HG03432 (cell line): ENCODE measurements at regions not wholly inside any gene's neighbourhood (a gene's known extent, or its start where the extent isn't known, plus 50 kb on each side); places are given as distances from the start of the nearest gene placed in this dataset.

Source experiments
- ATAC-seq: cut with Tn5 transposase; IDR thresholded peaks from one replicate; pipeline ENCODE4 v1.9.1; 2021; ENCODE audit warnings: mild to moderate bottlenecking, moderate library complexity; ENCODE audit not compliant: unreplicated experiment

DNA sequence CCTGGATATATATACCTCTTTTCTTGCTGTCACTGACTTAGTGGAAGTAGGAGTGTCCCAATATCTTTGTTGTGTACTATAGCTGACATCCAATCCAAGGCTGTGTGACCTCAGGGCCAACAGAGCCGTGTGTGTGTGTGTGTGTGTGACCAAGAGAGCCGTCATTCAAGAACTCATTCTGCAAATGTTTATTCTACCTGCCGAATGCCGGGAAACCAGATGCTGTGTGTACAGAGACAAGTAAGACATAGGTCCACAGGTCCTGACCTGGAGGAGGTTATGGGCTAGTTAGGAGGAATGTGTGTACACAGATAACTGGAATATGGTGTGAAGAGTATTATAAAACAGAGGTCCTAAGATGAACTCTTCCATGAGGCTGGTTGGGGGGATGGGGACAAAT lies 190.0 kb downstream of the DHX35 start:
- ATAC-seq: no peak

DNA sequence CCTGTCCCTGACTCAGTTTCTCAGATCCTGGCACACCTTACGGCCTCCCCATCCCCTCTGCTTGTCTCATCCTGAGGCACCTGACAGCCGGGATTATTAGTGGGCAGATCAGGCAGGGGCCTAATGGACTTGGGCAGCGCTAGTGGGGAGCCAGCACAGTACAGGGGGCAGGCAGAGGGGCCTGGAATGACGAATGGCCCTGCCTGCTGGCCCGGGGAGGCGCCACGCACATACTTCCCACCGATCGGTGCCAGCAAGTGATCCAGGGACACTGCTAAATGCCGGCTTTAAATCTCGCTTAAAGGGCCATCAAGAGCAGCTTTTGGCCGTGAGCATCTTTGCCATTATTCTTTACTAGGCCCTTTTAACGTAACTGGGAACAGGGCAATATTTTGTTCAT lies 188.4 kb downstream of the DHX35 start:
- ATAC-seq: no peak

GRCh38 chr20:39146394-39146793 lies 184.2 kb downstream of the DHX35 start:
- no peak for ATAC-seq

DNA sequence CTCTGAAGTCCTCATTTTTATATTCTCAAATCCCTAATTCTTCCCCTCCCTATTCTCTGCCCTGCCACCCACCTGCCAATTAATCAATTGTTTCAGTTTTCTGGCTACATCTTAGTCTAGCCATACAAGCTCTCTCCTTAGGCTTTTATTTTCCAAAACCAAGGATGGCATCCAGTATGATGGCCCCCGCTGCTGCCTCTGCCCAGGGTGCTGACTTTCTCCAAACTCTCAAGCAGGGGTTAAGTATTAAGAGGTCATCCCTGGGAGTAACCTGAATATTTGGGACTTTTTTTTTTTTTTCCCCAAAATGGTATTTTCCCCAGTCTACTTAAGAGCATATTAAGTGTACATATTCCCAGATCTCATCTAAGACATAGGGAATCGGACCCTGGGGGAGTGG lies 183.8 kb downstream of the DHX35 start:
- ATAC-seq: no peak

DNA sequence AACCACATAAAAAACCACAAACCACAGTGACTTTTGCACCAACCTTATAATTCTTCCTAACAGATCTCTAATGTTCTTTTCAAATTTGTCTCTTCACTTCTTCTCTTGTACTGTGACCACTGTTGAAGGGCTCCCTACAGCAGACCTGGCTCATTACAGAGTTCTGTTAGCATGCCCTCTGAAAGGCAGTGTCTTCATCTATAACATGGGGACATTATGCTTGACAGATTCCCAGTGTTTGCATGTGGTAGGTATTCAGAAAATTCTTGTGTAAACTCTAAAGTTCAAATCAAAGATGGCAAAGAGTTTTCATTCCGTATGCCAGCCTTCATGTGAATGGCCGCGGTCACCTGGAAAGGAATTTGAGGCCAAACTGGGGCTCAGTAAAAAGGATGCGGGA lies 182.6 kb downstream of the DHX35 start:
- ATAC-seq: no peak

DNA sequence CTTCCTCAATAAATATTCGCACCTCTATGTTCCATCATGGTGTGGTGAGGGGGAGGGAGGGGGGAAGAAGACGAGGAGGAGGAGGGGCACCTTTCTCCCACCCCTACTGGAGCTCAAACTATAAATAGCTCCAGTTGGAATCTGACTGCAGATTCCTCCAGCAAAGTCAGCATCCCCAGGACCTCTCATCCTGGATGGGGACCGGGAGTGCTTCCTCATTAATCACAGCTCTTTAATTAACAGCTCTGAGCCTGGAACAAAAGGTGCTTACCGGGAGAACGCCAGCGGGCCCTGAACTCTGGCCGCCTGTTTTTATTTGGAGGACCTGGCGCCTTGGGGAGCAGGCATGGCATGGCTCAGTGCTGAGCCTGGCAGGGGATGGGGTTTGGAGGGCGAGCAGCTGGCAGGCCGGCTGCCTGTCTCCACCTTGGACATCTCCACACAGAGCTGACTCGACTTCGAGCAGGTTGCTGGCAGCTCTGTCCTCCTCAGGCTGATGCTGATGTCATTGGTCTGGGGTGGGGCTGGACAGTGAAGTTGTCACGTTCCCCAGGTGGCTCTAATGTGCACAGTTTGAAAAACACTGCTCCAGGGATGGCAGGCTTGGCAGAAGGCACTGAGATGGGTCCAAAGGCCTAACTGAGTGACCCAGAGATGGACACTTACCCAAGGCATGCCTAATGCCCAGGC lies 180.4 kb downstream of the DHX35 start:
- ATAC-seq: no peak

GRCh38 chr20:39137299-39137698 lies 175.2 kb downstream of the DHX35 start:
- ATAC-seq: no peak

DNA sequence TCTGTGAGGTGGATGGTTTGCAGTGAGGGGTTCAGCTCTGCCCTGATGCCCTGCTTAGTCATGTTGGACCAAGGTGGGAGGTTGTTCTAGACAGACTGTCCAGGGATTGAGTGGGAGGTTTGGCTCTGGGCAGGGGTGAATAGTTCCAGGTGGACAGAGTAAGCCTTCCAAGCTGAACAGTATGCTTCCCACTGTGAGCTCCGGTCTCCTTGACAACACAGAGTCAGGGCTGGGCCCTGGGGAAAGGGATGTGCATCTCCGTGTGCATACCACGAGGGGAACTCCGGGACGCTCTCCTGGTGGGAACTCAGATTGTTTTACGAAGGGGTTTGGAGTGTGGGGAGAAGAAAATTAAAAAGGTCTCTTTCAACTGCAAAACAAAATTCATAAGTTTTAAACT lies 174.7 kb downstream of the DHX35 start:
- ATAC-seq: no peak

DNA sequence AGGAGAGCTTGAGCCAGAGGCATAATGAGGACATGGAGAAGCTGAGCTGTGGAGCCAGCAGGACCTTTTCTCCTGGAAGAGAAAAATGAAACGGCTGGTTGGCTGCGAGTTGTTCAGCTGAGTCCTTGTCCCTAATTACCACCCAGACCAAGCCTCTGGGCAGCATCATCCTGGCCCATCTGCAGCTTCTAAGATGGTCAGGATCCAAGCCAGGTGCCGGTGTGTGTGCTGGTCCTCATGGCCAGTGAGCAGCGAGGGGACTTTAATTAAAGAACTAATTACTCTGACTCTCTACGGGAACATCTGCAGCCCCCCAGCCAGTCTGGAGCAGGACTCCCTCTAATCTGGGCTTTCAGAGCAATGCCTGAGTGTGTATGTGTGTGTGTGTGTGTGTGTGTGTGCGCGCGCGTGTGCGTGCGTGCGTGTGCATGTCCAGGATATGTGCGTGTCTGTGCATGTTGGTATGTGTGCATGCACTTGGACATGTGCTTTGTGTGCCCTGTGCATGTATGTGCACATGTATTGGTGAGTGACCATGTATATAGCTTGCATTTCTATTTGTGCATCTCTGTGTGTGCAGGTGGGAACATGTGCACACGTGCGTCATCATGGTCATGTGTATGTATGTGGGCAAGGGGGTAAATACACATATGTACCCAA lies 173.9 kb downstream of the DHX35 start:
- no peak for ATAC-seq

GRCh38 chr20:39133201-39133600 lies 171.1 kb downstream of the DHX35 start:
- no peak for ATAC-seq

GRCh38 chr20:39132511-39132910 lies 170.4 kb downstream of the DHX35 start:
- no peak for ATAC-seq

DNA sequence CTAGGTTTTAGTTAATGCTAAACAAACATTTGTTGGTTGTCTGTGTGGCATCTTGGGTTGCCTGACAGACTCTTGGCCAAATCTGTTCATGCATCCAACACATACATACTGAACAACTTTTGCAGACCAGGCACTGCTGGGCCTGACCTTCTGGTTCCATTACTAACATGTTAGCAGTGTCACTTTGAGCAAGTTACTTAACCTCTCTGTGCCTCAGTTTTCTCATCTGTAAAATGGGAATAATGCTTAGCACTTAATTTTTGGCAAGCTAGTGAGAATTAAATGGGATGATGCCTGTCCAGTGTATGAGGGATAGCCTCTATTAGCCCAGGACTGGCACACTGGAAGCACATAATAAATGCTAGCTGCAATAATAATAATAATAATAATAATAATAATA lies 169.9 kb downstream of the DHX35 start:
- no peak for ATAC-seq

GRCh38 chr20:39130627-39131026 lies 168.5 kb downstream of the DHX35 start:
- no peak for ATAC-seq

GRCh38 chr20:39129523-39129922 lies 167.4 kb downstream of the DHX35 start:
- no peak for ATAC-seq

DNA sequence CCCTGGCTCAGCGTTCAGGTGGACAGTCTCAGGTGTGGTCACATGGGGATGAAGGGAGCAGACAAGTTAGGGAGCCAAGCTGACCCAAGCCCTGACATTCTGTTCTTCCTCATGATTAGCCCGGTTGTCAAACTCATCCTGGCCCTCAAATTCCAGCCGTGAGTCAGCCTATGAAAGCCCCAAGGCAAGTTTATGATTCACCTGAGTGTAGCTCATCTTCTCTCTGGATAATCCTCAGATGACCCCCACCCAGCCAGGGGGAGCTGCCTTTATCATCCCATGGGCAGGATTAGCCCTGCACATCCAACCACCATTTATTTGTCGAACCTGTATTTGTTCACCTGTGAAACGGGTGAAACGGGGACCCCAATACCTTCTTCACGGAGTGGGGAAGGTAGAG lies 161.9 kb downstream of the DHX35 start:
- ATAC-seq: no peak

- ATAC-seq: no peak
Observed at GRCh38 chr20:39123185-39123557, 161.0 kb downstream of the DHX35 start.

GRCh38 chr20:39117491-39117890 lies 155.3 kb downstream of the DHX35 start:
- ATAC-seq: no peak

DNA sequence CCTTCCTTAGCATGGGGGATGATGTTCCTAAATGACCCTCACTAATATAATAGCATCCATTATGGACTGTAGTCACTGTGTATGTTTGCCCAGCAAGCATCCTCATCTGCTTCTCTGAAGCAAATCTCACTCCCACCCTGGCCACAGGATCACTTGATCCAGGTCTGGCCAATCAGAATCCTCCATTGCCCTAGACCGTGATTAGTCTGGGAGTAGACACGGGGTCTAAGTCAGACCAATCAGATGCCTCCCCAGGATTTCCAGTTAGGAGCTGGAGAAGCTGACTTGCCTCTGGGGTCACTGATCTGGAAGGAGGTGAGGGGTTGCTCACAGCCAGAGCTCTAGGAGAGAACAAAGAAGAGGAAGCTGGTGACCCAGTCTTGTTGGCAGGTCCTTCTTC lies 153.9 kb downstream of the DHX35 start:
- no peak for ATAC-seq

DNA sequence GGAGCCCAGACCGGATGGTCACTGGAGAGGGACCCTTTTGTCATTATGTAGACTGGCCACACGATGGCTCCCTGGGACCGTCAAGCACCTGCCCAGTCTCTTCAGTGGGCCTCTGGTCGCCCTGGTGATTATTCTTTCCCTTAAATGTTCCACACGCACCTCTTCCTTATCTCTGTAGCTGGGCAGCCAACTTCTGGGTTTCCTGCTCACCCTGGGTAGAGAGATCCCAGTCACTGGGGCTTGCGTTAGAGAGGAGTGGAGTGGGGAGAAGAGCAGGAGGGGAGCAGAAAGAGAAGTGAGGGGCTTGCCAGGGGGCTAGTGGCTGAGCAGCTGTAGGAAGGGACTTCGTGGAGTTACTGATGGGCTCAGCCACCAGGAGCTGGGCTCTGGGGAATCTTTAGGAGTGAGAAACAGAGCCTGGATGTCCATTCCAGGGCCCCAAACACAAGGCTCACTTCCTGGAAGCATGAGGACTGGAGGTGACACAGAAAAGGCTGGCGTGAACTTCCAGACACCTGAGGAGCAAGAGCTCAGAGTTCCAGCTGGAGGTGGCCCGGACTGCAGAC lies 150.1 kb downstream of the DHX35 start:
- no peak for ATAC-seq

DNA sequence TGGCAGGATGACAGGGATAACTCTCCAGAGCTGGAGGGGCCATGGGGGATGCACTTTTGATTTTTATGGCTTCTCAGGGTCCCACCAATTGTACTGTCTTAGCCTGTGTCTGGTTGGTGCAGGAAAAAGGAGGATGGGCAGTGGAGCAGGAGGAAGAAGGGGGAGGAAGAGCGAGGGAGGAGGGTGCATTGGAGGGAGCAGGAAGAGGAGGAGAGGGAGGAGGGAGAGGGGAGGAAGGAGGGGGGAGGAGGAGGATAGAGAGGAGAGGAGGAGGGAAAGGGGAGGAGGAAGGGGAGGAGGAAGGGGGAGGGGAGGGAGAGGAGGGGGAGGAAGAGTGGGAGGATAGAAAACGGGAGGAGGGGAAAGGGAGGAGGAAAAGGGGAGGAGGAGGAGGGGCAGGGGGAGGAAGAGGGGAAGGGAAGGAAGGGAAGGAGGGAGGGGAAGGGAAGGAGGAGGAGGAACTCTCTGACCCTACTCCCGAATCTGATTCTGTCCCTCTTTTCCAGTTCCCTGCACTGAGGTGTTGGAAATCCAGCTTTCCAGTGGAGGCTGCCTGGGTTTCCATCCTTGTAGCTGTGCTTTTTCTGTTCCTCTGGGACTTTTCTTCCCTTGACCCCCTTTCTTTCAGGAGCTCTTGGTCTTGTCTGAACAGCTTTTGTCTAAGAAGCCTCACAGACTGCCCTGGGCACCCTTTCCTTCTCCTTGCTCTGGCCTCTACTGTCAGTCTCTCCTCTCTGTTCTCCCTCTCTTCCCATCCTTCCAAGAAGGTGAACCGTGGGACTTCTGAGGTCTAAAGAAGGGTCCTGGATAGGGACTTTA lies 149.4 kb downstream of the DHX35 start:
- ATAC-seq: no peak

- no peak for ATAC-seq
Observed at GRCh38 chr20:39110819-39111136, 148.6 kb downstream of the DHX35 start.
